ENCODE measurements at regions not wholly inside any gene's neighbourhood (a gene's known extent, or its start where the extent isn't known, plus 50 kb on each side); places are given as distances from the start of the nearest gene placed in this dataset.

DNA sequence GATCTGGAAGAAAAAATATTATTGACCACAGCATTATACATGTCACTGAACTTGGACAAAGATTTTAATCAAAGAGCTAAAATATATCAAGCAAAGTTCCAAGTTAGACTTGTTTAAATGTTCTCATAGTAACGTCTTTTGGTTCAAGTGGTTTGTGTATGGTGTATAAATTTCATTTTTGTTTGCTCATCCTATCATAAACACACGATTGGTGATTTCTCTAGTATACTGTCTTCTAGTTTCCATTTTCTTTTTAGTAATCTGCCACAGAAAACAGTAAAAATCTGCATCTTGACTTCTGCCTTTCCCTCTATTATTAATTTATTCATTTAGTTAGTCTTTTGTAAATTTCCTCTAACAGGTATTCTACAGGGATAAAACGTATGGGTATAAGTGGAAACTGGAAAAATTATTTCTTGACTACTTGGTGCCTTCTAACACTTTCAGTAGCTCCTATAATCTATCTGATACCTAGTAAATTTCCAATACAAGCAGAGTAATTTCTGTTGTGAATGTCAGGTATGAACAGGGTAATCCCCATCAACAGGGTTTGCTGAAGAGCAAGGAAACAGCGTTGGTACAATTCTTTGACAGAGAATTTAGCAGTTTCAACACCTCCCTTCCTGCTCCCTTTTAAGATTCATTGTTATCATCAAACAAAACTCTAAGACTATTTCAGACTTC, 268.0 kb downstream of the PTPRC start:
- DNase-seq = no peak

DNA sequence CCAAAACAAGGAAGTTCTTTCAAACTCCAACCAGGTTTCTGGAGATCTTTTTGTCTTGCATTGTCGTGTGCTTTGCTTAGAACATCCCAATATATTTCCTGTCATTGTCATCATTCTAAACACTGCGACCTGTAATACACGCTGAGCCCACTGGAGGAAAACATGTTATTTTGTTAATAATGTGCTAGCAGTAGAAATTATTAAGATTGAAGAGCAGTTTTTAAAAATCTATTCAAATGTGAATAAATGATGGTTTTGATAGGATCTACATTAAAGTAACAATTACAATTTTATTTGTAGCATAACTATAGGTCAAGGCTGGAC, 268.5 kb downstream of the PTPRC start:
- no peak for DNase-seq

DNA sequence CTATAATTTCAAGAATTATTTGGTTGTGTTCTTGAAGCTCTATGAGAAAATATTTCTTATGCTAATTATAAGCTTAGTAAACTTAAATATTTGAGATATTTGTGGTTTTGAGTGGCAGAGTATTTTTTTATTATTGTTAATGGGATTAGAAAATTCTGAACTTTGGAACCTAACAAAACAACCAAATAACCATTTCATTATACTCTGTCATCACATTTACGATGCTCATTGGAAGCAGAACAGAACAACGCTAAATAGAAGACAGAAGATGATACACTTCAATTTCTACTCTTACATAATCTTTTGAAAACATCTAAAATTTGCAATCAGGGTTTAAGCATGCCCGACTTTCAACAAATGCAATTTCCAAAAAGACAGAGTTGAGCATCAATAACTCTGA, 270.2 kb downstream of the PTPRC start:
- DNase-seq = no peak

DNA sequence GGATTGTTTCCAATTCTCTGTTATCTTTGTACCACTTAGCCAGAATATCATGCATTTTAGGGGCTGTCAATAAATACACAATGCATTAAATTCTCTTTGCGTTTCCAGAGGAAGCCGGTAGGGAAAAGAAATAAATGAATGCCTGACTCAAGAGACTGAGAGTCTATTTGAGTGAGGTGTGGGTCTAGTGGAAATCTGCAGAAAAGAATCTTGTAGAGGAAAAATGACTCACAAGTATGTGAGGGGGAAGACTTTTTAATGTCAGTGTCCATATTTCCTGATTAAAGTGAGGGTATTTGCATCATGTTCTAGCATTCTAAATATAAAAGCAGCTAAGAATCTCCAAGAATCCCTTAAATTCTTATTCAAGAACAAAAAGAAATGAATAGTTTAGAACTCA, 271.1 kb downstream of the PTPRC start:
- no peak for DNase-seq

- no peak for DNase-seq
Observed at GRCh38 chr1:198910816-198911215, 272.0 kb downstream of the PTPRC start.

DNA sequence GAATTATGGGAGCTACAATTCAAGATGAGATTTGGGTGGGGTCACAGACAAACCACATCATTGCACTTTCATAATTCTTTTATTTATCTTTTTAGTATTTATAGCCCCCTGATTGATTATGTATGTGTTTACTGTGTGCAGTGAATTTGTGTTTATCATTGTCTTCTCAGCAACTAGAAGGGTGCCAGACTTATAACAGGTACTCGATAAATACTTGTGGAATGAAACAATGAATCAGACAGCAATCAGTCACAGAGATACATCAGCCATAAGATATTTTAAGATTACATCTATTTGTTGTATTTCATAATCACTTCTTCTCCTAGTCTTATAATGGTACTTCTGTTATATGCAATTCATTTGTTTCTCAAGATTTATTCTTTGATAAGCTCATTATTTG, 273.2 kb downstream of the PTPRC start:
- DNase-seq = no peak

DNA sequence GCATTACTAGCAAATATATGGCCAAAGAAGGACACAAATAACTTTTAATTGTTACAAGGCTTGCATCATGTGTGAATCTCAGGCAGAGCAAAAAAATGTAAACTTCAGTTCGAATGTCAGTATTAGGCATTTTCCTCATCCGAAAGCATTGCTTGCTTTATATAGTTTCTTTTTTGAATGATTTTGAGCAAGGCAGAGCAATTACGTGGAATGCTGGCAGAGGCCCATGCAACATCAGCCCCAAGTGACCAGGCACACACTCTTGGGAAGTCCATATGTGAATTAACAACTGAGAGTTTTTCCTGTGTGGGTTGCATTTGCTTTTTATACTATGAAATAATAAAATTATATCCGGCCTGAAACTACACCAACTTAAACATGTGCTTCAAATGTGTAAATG, 274.8 kb downstream of the PTPRC start:
- no peak for DNase-seq

DNA sequence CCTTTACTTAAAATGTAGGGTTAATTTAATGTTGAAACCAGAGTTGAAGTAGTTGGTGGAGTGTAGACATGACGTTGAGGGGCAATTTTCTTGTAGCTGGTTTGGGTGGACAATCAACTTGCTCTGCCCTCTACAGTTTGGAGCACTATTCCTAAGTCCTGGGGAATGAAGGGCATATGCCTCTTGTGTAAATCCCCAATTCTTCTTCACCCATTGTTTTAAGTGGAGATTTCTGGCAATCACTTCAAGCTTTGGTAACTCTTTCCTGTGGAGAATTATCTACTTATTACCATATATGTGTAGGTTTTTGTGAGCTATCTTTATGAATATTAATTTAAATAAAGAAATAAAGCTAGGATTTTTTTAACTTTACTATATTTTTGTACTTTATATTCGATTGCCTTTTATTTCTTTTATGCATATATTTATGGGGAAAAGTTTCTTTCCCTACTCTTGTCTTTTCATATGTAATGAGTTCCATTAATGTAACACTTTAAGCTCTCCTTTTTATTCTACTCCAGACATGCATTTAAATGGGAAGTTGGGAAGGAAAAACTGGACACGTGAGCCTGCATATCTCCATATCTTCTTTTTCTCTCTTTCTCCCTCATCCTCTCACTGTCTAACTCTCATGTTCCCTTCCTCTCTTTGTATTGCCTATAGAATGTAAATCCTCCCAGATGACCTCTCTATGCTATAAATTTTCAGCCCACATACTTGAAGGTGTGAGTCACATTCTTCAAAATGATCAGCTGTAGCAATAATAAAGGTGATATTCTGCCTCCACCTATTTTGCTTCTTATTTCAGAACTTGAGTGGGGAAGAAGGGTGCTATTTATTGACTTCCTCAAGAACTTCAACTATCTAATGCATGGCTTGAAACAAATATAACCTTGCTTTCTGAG, 276.7 kb downstream of the PTPRC start:
- no peak for DNase-seq

GRCh38 chr1:198917226-198917625, 278.4 kb downstream of the PTPRC start:
- no peak for DNase-seq

GRCh38 chr1:198918920-198919319, 280.1 kb downstream of the PTPRC start:
- no peak for DNase-seq

DNA sequence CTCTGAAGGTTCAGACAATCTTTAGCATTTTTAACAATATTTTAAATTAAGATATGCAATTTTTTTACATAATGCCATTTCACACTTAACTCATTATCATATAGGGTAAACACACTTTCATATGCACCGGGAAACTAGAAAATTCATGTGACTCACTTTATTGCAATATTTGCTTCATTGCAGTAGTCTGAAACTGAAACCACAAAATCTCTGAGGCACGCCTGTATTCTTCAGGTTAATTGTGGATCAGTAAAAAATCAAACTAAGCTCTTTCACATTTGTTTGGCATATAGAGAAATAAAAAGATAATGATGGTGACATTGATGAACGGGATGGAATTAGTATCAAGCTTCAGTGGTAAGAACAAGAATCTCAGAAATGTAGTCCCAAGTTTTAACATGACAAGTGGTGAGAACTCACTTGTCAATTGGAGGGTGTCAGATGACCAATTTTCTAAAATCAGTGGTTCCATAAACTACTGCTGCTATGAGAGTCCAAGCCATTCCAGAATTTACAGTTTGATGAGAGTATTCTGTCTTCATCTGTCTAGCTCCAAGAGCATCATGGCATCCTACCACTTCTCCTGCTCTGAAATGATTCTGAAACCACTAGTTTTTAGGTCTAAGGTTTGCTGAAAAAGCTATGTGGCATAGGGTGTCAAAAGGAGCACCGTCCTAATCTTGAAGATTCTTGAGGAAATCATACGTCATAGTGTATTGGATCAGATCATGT, 281.0 kb downstream of the PTPRC start:
- DNase-seq = no peak

- no peak for DNase-seq
Observed at GRCh38 chr1:198922638-198923430, 284.0 kb downstream of the PTPRC start.

GRCh38 chr1:198923993-198924392, 285.2 kb downstream of the PTPRC start:
- DNase-seq = no peak

GRCh38 chr1:198925567-198925966, 286.7 kb downstream of the PTPRC start:
- no peak for DNase-seq

DNA sequence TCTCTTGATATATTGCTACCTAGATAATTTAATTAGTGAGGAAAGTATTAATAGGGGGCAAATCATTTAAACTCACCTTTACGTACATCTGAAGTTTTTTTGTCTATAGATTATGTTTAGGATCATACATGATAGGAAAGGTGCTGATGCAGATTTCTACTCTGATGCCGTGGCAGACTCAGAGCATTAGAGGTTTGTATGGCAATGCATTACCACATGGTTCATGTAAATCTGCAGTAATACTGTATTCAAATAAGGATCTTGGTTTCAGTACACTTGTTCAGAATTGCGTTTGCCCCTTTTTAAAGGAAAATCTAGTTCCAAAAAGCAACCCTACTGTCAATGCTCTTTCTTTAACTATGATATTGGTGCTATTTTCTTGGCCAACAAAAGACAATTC, 288.3 kb downstream of the PTPRC start:
- no peak for DNase-seq

- DNase-seq = no peak
Observed at GRCh38 chr1:198929111-198929604, 290.3 kb downstream of the PTPRC start.

DNA sequence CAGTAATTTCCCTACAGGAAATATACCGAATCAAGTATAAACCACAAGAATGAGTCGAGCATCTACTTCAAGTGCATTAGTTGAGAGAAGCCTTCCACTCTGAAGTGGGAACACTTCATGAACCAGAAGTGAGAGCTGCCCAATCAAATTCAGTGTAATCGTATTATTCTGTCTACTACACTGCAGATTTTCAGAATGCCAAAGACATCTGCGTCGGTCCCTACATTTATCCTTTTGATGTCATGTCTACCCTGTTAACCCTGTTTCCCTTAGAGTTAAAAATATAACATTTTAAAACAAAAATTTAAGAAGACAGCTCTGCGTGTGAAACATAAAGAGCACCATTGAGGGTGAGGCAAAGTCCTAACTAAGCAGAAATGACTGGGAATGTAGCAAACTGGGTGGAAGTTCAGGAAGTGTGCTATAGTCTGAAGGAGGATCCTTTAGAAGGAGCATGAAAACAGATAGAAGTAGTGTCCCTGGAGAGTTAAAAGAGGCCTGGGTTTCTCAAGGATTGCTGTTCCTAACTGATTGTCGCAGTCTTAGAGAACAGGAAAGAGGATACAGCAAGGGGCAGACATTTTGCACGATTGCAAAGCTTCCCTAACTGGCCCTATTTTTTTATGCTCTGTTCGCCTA, 291.2 kb downstream of the PTPRC start:
- no peak for DNase-seq

DNA sequence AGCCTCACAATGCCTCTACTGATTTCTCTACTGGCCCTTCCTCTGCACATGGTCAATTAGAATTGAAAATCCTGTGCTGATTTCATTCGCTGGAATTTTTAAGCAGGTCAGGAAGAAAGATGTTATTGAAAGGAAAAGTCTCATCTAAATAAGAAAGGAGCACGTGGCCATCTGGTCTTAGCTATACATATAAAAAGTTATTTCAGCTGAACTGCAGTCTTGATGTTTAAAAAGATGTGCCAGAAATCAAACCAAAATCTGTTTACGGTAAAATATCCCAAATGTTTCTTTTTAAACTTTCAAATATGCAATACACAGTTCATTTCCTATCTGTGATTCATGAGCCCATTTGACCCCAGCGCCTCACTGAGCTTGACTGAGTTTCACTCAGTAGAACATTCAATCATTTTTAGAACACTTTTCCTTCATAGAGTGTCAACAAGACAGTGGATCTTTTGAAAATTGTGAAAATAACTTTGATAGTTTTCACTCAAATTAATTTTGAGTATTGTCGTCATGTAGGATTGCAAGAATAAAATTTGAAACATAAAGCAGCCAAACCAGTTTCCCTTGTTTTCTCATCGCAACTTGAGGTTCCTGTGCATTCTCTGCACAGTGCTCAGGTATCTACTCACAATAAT, 293.6 kb downstream of the PTPRC start:
- no peak for DNase-seq

DNA sequence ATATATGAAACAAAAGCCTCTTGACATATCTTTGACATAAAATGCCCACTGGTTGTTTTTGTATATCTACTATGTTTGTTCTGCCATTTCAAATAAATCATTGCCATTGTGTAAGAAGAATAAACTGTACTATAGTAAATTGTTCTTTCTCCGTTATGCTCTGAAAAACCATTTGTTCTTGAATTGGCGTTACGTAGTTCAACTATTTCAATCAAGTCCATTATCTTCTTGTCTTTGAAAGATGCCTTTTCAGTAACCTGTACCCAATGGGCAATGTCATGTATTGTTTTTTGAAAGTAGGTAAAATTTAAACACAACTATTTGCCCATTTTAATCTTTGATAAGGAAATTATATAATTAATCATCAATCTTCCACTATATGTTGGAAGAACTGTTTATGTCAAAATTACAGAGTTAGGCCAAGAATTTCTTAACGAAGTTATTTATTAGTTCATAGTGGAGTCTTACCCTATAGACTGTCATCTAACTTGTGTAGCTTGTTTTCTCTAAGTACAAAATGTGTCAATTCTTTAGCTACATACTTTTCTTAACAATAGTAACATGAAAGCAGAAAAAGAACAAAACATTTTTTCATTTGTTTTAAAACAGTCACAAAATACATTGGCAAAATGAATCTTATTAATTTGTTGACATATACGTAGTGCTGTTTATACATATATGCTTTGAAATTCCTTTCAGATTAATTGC, 294.8 kb downstream of the PTPRC start:
- no peak for DNase-seq

DNA sequence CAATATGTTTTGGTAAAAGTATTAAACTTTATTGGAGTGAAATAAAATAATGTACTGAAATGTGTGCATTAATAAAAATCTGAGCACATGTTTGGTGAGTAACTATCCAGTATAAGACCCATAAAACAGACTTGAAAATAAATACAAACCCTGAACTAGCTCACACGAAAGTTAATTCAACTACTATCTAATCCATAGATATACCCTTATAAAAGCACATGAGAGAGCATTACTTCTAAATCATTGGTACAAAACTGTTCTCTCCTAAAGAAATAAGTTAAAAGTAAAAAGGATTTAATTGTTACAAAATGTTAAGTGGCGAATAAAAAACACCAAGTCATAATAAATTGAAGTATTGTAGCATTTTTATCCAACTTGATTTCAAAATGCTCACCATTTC, 295.6 kb downstream of the PTPRC start:
- no peak for DNase-seq

DNA sequence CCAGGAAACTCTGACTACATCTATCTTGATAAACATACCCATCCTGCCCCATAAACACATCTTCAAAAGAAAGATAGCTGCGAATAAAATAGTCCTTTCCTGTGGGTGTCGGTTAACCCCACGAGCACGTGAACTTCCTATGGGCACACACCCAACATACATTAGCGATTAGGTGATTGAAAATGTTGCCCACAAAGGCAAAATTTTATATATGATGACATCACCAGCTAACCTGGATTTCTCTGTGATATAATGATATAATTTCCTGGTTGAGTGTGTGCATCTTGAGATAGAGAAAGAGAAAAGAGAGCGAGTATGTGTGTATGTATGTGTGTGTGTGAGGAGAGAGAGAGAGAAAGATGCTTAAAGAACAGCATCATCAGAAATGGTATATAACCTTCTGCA, 296.1 kb downstream of the PTPRC start:
- peak; percentile 18 for DNase-seq
